Astrocyte (in vitro differentiated cells and primary cell): ENCODE measurements at regions not wholly inside any gene's neighbourhood (a gene's known extent, or its start where the extent isn't known, plus 50 kb on each side); places are given as distances from the start of the nearest gene placed in this dataset.

ENCODE experiments used
- DNase-seq: peaks from one replicate; pipeline ENCODE4 v3.0.0-alpha.2; 2010; ENCODE audit warnings: low read depth
- FAIRE-seq: peaks from 2 replicates; lab custom pipeline; 2011; peaks lifted over from hg19 to GRCh38; lab: Jason Lieb, UNC
- H2AFZ ChIP-seq: 2 replicates; pipeline ENCODE4 v1.6.0; 2012; ENCODE audit warnings: low read depth, low read length, inconsistent platforms
- H3K27ac ChIP-seq: 2 replicates; pipeline ENCODE4 v1.5.1; 2011; ENCODE audit warnings: low read depth, low read length, inconsistent platforms
- H3K27me3 ChIP-seq: 2 replicates; pipeline ENCODE4 v1.6.0; 2011; ENCODE audit warnings: low read length, inconsistent platforms; ENCODE audit not compliant: insufficient read depth
- H3K36me3 ChIP-seq: 2 replicates; pipeline ENCODE4 v1.5.1; 2011; ENCODE audit warnings: low read length, inconsistent platforms; ENCODE audit not compliant: insufficient read depth
- H3K4me1 ChIP-seq: 2 replicates; pipeline ENCODE4 v1.5.1; 2011; ENCODE audit warnings: low read length, inconsistent platforms; ENCODE audit not compliant: insufficient read depth
- H3K4me2 ChIP-seq: 2 replicates; pipeline ENCODE4 v1.6.0; 2012; ENCODE audit warnings: low read length, inconsistent platforms
- H3K4me3 ChIP-seq: 2 replicates; pipeline ENCODE4 v1.5.1; 2011; ENCODE audit warnings: low read depth, mild to moderate bottlenecking, low read length, inconsistent platforms; ENCODE audit not compliant: insufficient read depth
- H3K79me2 ChIP-seq: 2 replicates; pipeline ENCODE4 v1.6.0; 2012; ENCODE audit warnings: mild to moderate bottlenecking, low read length, inconsistent platforms; ENCODE audit not compliant: insufficient read depth
- H3K9ac ChIP-seq: 2 replicates; pipeline ENCODE4 v1.6.0; 2012; ENCODE audit warnings: mild to moderate bottlenecking, low read length, inconsistent platforms
- H3K9me3 ChIP-seq: 2 replicates; pipeline ENCODE4 v1.5.1; 2012; ENCODE audit warnings: low read depth, mild to moderate bottlenecking, low read length, inconsistent platforms; ENCODE audit not compliant: insufficient read depth
- H4K20me1 ChIP-seq: 2 replicates; pipeline ENCODE4 v1.6.0; 2012; ENCODE audit warnings: low read length, inconsistent platforms; ENCODE audit not compliant: insufficient read depth
- H3K27ac Mint-ChIP-seq: one replicate; pipeline ENCODE4 v1.8.0; 2021; ENCODE audit warnings: mild to moderate bottlenecking, mixed read lengths; ENCODE audit not compliant: unreplicated experiment
- H3K27me3 Mint-ChIP-seq: one replicate; pipeline ENCODE4 v1.8.0; 2021; ENCODE audit warnings: low read depth, mixed read lengths; ENCODE audit not compliant: unreplicated experiment
- H3K36me3 Mint-ChIP-seq: one replicate; pipeline ENCODE4 v1.8.0; 2021; ENCODE audit warnings: low read depth, mixed read lengths; ENCODE audit not compliant: unreplicated experiment
- H3K4me1 Mint-ChIP-seq: one replicate; pipeline ENCODE4 v1.8.0; 2021; ENCODE audit warnings: low read depth, mixed read lengths; ENCODE audit not compliant: unreplicated experiment
- H3K4me3 Mint-ChIP-seq: one replicate; pipeline ENCODE4 v1.8.0; 2021; ENCODE audit warnings: mild to moderate bottlenecking, moderate library complexity, mixed read lengths; ENCODE audit not compliant: unreplicated experiment
- H3K9me3 Mint-ChIP-seq: one replicate; pipeline ENCODE4 v1.8.0; 2021; ENCODE audit warnings: mild to moderate bottlenecking, mixed read lengths; ENCODE audit not compliant: unreplicated experiment
- EZH2 ChIP-seq: IDR thresholded peaks from 2 replicates; pipeline ENCODE4 v1.6.1; 2012; ENCODE audit warnings: mild to moderate bottlenecking, low read length, inconsistent platforms; ENCODE audit not compliant: insufficient read depth
- TF ChIP-seq, protein P1 (sequence below): IDR thresholded peaks from 2 replicates; pipeline ENCODE4 v1.5.1; 2011; ENCODE audit warnings: low read depth, mild to moderate bottlenecking, inconsistent platforms, low read length, moderate library complexity; ENCODE audit not compliant: insufficient read depth

DNA sequence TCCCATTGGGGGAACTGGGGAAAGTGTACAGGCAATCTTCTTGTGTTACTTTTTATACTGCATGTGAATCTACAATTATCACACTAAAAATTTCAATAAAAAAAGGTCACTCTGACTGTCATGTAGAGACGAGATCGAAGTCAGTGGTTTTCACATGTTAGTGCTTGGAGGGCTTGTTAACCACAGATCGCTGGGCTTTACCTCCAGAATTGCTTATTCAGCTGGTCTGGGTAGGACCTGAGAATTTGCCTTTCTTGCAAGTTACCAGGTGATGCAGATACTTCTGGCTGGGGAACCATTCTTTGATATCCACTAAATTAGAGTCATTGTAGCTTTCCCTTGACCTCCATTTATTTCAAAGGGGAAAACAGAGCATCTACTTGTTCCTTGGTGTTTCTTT lies 62.8 kb upstream of the SLC38A4 start:
- H3K4me3 Mint-ChIP-seq: no peak overlapping the region
- Histone ChIP-seq H3K4me3 (no peak overlapping the region), H3K4me1 (peaks cover 8% of the 10 kb centered on the region), H3K9me3 (no peaks in the 10 kb centered on the region), H3K27me3 (peaks cover 3% of the 10 kb centered on the region), H3K9ac (no peak overlapping the region), H3K79me2 (no peaks in the 10 kb centered on the region), H4K20me1 (no peaks in the 10 kb centered on the region), H3K4me2 (no peak overlapping the region), H2AFZ (no peak overlapping the region), H3K27ac (no peak overlapping the region), H3K36me3 (no peaks in the 10 kb centered on the region)
- DNase-seq: no peak
- FAIRE-seq: no peak
- no peaks in the 10 kb centered on the region for H3K9me3 Mint-ChIP-seq
- peaks cover 17% of the 10 kb centered on the region for H3K4me1 Mint-ChIP-seq
- H3K27me3 Mint-ChIP-seq: no peaks in the 10 kb centered on the region
- no peaks in the 10 kb centered on the region for H3K36me3 Mint-ChIP-seq
- H3K27ac Mint-ChIP-seq: no peak overlapping the region
- TF ChIP-seq, protein P1, sequence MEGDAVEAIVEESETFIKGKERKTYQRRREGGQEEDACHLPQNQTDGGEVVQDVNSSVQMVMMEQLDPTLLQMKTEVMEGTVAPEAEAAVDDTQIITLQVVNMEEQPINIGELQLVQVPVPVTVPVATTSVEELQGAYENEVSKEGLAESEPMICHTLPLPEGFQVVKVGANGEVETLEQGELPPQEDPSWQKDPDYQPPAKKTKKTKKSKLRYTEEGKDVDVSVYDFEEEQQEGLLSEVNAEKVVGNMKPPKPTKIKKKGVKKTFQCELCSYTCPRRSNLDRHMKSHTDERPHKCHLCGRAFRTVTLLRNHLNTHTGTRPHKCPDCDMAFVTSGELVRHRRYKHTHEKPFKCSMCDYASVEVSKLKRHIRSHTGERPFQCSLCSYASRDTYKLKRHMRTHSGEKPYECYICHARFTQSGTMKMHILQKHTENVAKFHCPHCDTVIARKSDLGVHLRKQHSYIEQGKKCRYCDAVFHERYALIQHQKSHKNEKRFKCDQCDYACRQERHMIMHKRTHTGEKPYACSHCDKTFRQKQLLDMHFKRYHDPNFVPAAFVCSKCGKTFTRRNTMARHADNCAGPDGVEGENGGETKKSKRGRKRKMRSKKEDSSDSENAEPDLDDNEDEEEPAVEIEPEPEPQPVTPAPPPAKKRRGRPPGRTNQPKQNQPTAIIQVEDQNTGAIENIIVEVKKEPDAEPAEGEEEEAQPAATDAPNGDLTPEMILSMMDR: no peak
- no peak for TF ChIP-seq EZH2

DNA sequence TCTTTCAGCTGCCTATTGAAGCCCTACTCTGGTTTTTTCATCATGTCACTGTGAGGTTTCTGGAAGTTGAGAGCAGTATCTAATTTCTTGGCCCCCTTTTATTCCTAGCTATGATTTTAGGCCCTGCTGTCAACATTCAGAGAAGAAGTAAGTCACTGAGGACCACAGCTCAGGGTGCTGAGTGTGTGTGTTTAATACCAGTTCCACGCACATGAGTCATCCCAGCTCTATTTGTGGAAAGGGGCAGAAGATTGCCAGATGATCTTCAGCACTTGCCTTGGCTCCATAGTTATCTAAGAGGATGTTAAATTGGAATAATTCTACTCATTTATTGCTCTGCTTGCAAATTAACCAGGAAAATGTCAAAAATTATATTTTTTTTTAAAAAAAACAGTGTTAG lies 65.5 kb upstream of the SLC38A4 start:
- Mint-ChIP-seq H3K36me3 (no peaks in the 10 kb centered on the region), H3K4me3 (no peak overlapping the region), H3K9me3 (no peaks in the 10 kb centered on the region), H3K27me3 (no peaks in the 10 kb centered on the region), H3K4me1 (peaks cover 17% of the 10 kb centered on the region), H3K27ac (peak overlapping the region; percentile 42)
- Histone ChIP-seq H3K4me1 (peaks cover 8% of the 10 kb centered on the region), H3K4me3 (no peak overlapping the region), H3K27ac (no peak overlapping the region), H2AFZ (no peak overlapping the region), H3K9ac (no peak overlapping the region), H3K27me3 (no peaks in the 10 kb centered on the region), H3K36me3 (no peaks in the 10 kb centered on the region), H3K4me2 (no peak overlapping the region), H4K20me1 (no peaks in the 10 kb centered on the region), H3K9me3 (no peaks in the 10 kb centered on the region), H3K79me2 (no peaks in the 10 kb centered on the region)
- TF ChIP-seq EZH2: no peak
- TF ChIP-seq, protein P1: no peak
- DNase-seq: peak; percentile 34
- FAIRE-seq: peak; percentile 37

DNA sequence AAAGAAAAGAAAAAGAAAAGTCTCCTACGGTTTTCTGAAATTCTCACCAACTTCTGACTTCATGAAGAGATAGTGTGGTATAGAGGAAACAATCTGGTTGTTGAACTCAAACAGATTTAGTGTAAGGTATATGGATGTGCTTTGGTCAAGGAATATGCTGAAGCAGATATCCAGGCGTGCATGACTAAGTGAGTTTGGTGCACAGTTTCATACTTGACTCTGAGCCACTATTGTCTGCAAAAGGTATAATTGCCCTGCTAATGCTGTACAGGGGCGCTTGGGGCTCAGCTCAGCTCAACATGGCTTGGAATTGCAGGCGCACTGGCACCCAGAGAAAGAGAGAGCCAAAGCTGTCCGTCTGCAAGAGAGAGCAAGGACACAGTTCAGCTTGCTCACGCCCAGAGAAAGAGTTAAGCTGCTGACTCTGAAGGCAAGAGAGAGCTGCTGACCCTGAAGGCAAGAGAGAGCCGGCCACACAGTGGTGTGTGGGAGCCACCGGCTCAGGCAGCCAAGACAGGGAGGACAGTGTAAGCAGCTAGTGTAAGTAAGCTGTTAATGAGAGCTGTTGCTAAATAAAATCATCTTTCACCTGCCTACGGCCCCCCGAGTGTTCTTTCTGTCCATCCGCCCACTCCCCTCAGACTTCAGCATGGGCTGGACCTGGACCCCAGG lies 66.4 kb upstream of the SLC38A4 start:
- Mint-ChIP-seq H3K4me3 (no peak overlapping the region), H3K36me3 (no peaks in the 10 kb centered on the region), H3K9me3 (no peaks in the 10 kb centered on the region), H3K27ac (no peak overlapping the region), H3K27me3 (no peaks in the 10 kb centered on the region), H3K4me1 (peaks cover 17% of the 10 kb centered on the region)
- no peaks in the 10 kb centered on the region for H3K79me2 ChIP-seq
- no peak overlapping the region for H3K4me2 ChIP-seq
- FAIRE-seq (no peak), DNase-seq (no peak)
- no peak overlapping the region for H3K9ac ChIP-seq
- no peak overlapping the region for H3K4me3 ChIP-seq
- no peak overlapping the region for H2AFZ ChIP-seq
- no peaks in the 10 kb centered on the region for H3K36me3 ChIP-seq
- peaks cover 3% of the 10 kb centered on the region for H3K4me1 ChIP-seq
- no peak overlapping the region for H3K27ac ChIP-seq
- H3K27me3 ChIP-seq: no peaks in the 10 kb centered on the region
- H3K9me3 ChIP-seq: no peaks in the 10 kb centered on the region
- H4K20me1 ChIP-seq: no peaks in the 10 kb centered on the region
- no peak for TF ChIP-seq EZH2
- TF ChIP-seq, protein P1: no peak
